Thymus (tissue), 11 donors: ENCODE measurements at regions not wholly inside any gene's neighbourhood (a gene's known extent, or its start where the extent isn't known, plus 50 kb on each side); places are given as distances from the start of the nearest gene placed in this dataset.

Source experiments
- DNase-seq, 9 donors: peaks; one replicate each; pipeline ENCODE4 v3.0.0-alpha.2; 2013; ENCODE audit warnings: low spot score in 9 of 9, low read depth in 6 of 9, missing footprints in 1 of 9
- H3K27ac ChIP-seq, 2 donors: one replicate each; pipeline ENCODE4 v1.5.1; 2013; ENCODE audit warnings: control low read depth in 1 of 2, low read depth in 1 of 2, low read length in 1 of 2, mild to moderate bottlenecking in 1 of 2, moderate library complexity in 1 of 2
- H3K27me3 ChIP-seq, 2 donors: one replicate each; pipeline ENCODE4 v1.5.1; 2013; ENCODE audit warnings: low read length in 1 of 2; ENCODE audit not compliant: control insufficient read depth in 2 of 2, insufficient read depth in 1 of 2
- H3K36me3 ChIP-seq, 2 donors: one replicate each; pipeline ENCODE4 v1.5.1; 2013; ENCODE audit warnings: low read length in 1 of 2, mild to moderate bottlenecking in 1 of 2, moderate library complexity in 1 of 2; ENCODE audit not compliant: control insufficient read depth in 2 of 2, insufficient read depth in 2 of 2
- H3K4me1 ChIP-seq, 2 donors: one replicate each; pipeline ENCODE4 v1.5.1; 2013; ENCODE audit warnings: low read length in 2 of 2; ENCODE audit not compliant: control insufficient read depth in 2 of 2, insufficient read depth in 2 of 2
- H3K4me3 ChIP-seq, 2 donors: one replicate each; pipeline ENCODE4 v1.5.1; 2013; ENCODE audit warnings: low read length in 2 of 2, control low read depth in 1 of 2, mild to moderate bottlenecking in 1 of 2
- H3K9me3 ChIP-seq, 2 donors: one replicate each; pipeline ENCODE4 v1.5.1; 2013; ENCODE audit warnings: low read length in 1 of 2, mild to moderate bottlenecking in 1 of 2; ENCODE audit not compliant: control insufficient read depth in 2 of 2, insufficient read depth in 1 of 2
- WGBS: extraction: QIAGEN DNeasy Blood & Tissue Kit; methylation state at CpG from one replicate; pipeline ENCODE4 v1.1.7; 2013; 5-methylcytosine and 5-hydroxymethylcytosine counted together
- donor health status: healthy.

- H3K27ac ChIP-seq = no peak overlapping the region
- H3K4me1 ChIP-seq = no peaks in the 10 kb centered on the region
- WGBS = 80% methylated on average over 5 of the region's 5 CpGs
These were observed 207.1 kb downstream of the ICE1 start for GRCh38 chr5:5629607-5629978.

GRCh38 chr5:5628866-5629606 lies 206.6 kb downstream of the ICE1 start:
- WGBS = 89% methylated on average over 10 of the region's 10 CpGs
- no peak overlapping the region for H3K4me3 ChIP-seq
- H3K9me3 ChIP-seq = no peaks in the 10 kb centered on the region
- no peaks in the 10 kb centered on the region for H3K4me1 ChIP-seq
- H3K36me3 ChIP-seq = no peaks in the 10 kb centered on the region
- DNase-seq = no peak
- H3K27me3 ChIP-seq = no peaks in the 10 kb centered on the region
- no peak overlapping the region for H3K27ac ChIP-seq

More at GRCh38 chr5:5629607-5629978, 207.1 kb downstream of the ICE1 start:
- Histone ChIP-seq H3K9me3 (no peaks in the 10 kb centered on the region), H3K27me3 (no peaks in the 10 kb centered on the region), H3K36me3 (no peaks in the 10 kb centered on the region), H3K4me3 (no peak overlapping the region)
- no peak for DNase-seq

- Histone ChIP-seq H3K27ac (no peak overlapping the region), H3K4me1 (no peaks in the 10 kb centered on the region), H3K27me3 (no peaks in the 10 kb centered on the region), H3K36me3 (no peaks in the 10 kb centered on the region), H3K9me3 (peaks cover 1 to 7% of the 10 kb centered on the region in 2 donors), H3K4me3 (no peak overlapping the region)
- 94% methylated on average over 1 of the region's 1 CpG for WGBS
- no peak for DNase-seq
These were observed 203.9 kb downstream of the ICE1 start for GRCh38 chr5:5626412-5626811.

- Histone ChIP-seq H3K4me3 (no peak overlapping the region), H3K9me3 (peaks cover 1 to 7% of the 10 kb centered on the region in 2 donors)
- 82% methylated on average over 3 of the region's 3 CpGs for WGBS
These were observed 203.0 kb downstream of the ICE1 start for GRCh38 chr5:5625491-5625890.

GRCh38 chr5:5623397-5623796 lies 200.9 kb downstream of the ICE1 start:
- 85% methylated on average over 2 of the region's 2 CpGs for WGBS
- no peaks in the 10 kb centered on the region for H3K27me3 ChIP-seq

More at GRCh38 chr5:5625491-5625890, 203.0 kb downstream of the ICE1 start:
- Histone ChIP-seq H3K4me1 (no peaks in the 10 kb centered on the region), H3K27me3 (no peaks in the 10 kb centered on the region), H3K27ac (no peak overlapping the region), H3K36me3 (no peaks in the 10 kb centered on the region)
- no peak for DNase-seq

GRCh38 chr5:5622806-5623205 lies 200.3 kb downstream of the ICE1 start:
- H3K9me3 ChIP-seq = peaks cover 1 to 11% of the 10 kb centered on the region in 2 donors
- DNase-seq = no peak
- no peaks in the 10 kb centered on the region for H3K27me3 ChIP-seq
- no peaks in the 10 kb centered on the region for H3K36me3 ChIP-seq
- no peak overlapping the region for H3K4me3 ChIP-seq
- no peak overlapping the region for H3K27ac ChIP-seq
- no peaks in the 10 kb centered on the region for H3K4me1 ChIP-seq

More at GRCh38 chr5:5623397-5623796, 200.9 kb downstream of the ICE1 start:
- Histone ChIP-seq H3K4me3 (no peak overlapping the region), H3K9me3 (peaks cover 1 to 11% of the 10 kb centered on the region in 2 donors), H3K27ac (no peak overlapping the region), H3K36me3 (no peaks in the 10 kb centered on the region), H3K4me1 (no peaks in the 10 kb centered on the region)
- no peak for DNase-seq

- no peak for DNase-seq
- WGBS = 97% methylated on average over 3 of the region's 3 CpGs
- H3K9me3 ChIP-seq = peaks cover 1 to 11% of the 10 kb centered on the region in 2 donors
- H3K27me3 ChIP-seq = no peaks in the 10 kb centered on the region
- no peaks in the 10 kb centered on the region for H3K4me1 ChIP-seq
- H3K27ac ChIP-seq = no peak overlapping the region
- H3K4me3 ChIP-seq = no peak overlapping the region
- H3K36me3 ChIP-seq = no peaks in the 10 kb centered on the region
These were observed 197.1 kb downstream of the ICE1 start for GRCh38 chr5:5619546-5619945.

- Histone ChIP-seq H3K4me1 (no peaks in the 10 kb centered on the region), H3K9me3 (peaks cover 0 to 4% of the 10 kb centered on the region in 2 donors), H3K27ac (no peak overlapping the region), H3K4me3 (no peak overlapping the region), H3K27me3 (no peaks in the 10 kb centered on the region), H3K36me3 (no peaks in the 10 kb centered on the region)
- DNase-seq = no peak
These were observed 194.5 kb downstream of the ICE1 start for GRCh38 chr5:5617024-5617423.

GRCh38 chr5:5616247-5616895 lies 193.9 kb downstream of the ICE1 start:
- 25% methylated on average over 7 of the region's 7 CpGs for WGBS
- Histone ChIP-seq H3K4me1 (no peaks in the 10 kb centered on the region), H3K4me3 (no peak overlapping the region), H3K9me3 (peaks cover 0 to 4% of the 10 kb centered on the region in 2 donors), H3K27ac (no peak overlapping the region), H3K36me3 (no peaks in the 10 kb centered on the region), H3K27me3 (no peaks in the 10 kb centered on the region)
- DNase-seq = no peak
